SU-DHL-6 (cell line): ENCODE measurements at regions not wholly inside any gene's neighbourhood (a gene's known extent, or its start where the extent isn't known, plus 50 kb on each side); places are given as distances from the start of the nearest gene placed in this dataset.

Experiments
- H2AFZ ChIP-seq: fragments of 200-600 bp; sonication (generic); 2 replicates; pipeline ENCODE4 v1.6.1; 2014; ENCODE audit warnings: low read depth, mild to moderate bottlenecking, moderate library complexity, mixed read lengths, antibody characterized with exemption, low read length; ENCODE audit not compliant: severe bottlenecking
- H3F3A ChIP-seq: fragments of 200-600 bp; shearing (Covaris generic); 2 replicates; pipeline ENCODE4 v1.6.0; 2016; ENCODE audit warnings: antibody characterized with exemption, mild to moderate bottlenecking; ENCODE audit not compliant: insufficient read depth
- H3K27ac ChIP-seq: fragments of 200-600 bp; sonication (generic); 2 replicates; pipeline ENCODE4 v1.5.1; 2016; ENCODE audit warnings: low read depth, mild to moderate bottlenecking, low read length, moderate library complexity, mixed read lengths
- H3K27me3 ChIP-seq: fragments of 200-600 bp; sonication (generic), shearing (Covaris generic); 2 replicates; pipeline ENCODE4 v1.6.0; 2014; ENCODE audit warnings: mild to moderate bottlenecking, low read length
- H3K36me3 ChIP-seq: fragments of 200-600 bp; sonication (generic); 2 replicates; pipeline ENCODE4 v1.6.1; 2014; ENCODE audit warnings: mild to moderate bottlenecking, low read length, mixed read lengths
- H3K4me2 ChIP-seq: fragments of 300-600, 200-600 bp; shearing (Covaris generic), sonication (generic); 2 replicates; pipeline ENCODE4 v1.6.0; 2014; ENCODE audit warnings: low read length, low read depth, mild to moderate bottlenecking; ENCODE audit not compliant: poor library complexity, severe bottlenecking
- H3K4me3 ChIP-seq: fragments of 200-600 bp; sonication (generic); 2 replicates; pipeline ENCODE4 v1.5.1; 2014; ENCODE audit warnings: antibody characterized with exemption, low read length, mild to moderate bottlenecking, mixed read lengths; ENCODE audit not compliant: insufficient read depth, poor library complexity, severe bottlenecking
- H3K79me2 ChIP-seq: fragments of 200-600 bp; sonication (generic); 2 replicates; pipeline ENCODE4 v1.6.1; 2014; ENCODE audit warnings: mild to moderate bottlenecking, low read length, moderate library complexity; ENCODE audit not compliant: insufficient read depth
- H3K9ac ChIP-seq: fragments of 200-600 bp; sonication (generic); 2 replicates; pipeline ENCODE4 v1.7.0; 2014; ENCODE audit warnings: mild to moderate bottlenecking, low read length
- H3K9me2 ChIP-seq: fragments of 200-600 bp; sonication (generic); replicated peaks from 2 replicates; pipeline ENCODE4 v1.6.1; 2014; ENCODE audit warnings: low read length; ENCODE audit not compliant: insufficient read depth
- H3K9me3 ChIP-seq: fragments of 200-600 bp; sonication (generic); 2 replicates; pipeline ENCODE4 v1.6.1; 2014; ENCODE audit warnings: low read length, mixed read lengths; ENCODE audit not compliant: insufficient read depth
- H4K20me1 ChIP-seq: fragments of 200-600 bp; sonication (generic); 2 replicates; pipeline ENCODE4 v1.6.1; 2014; ENCODE audit warnings: low read depth, mild to moderate bottlenecking, antibody characterized with exemption, low read length, moderate library complexity, mixed read lengths
- EZH2phosphoT487 ChIP-seq: fragments of 200-600 bp; sonication (generic), shearing (Covaris generic); conservative IDR thresholded peaks from 2 replicates; pipeline ENCODE4 v1.6.1; 2018; ENCODE audit warnings: mild to moderate bottlenecking, antibody characterized with exemption, low read length, moderate library complexity, mixed read lengths
- TF ChIP-seq, protein P1 (sequence below): fragments of 200-600 bp; sonication (generic); IDR thresholded peaks from one replicate; pipeline ENCODE4 v1.5.1; 2017; ENCODE audit warnings: antibody characterized with exemption, mild to moderate bottlenecking, low read length, moderate library complexity; ENCODE audit not compliant: insufficient read depth, poor library complexity, severe bottlenecking

DNA sequence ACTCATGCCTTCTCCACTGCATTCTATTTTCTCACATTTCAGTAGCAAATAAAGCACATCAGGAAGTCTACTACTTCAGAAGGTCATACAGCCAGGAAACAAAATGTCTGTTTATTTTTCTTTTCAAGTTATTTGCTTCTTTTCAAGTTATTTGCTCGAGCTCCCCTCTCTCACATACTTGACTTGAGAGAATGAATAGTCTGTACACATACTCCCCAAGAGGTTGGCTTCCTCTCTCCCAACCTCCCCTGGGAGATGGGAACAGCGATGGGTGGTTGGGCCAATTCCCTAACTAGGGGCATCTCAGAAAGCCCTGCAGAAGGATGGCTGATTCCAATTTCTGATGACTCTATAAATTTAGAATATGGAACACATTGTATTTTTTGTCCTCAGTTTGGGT lies 64.7 kb upstream of the PTPN13 start:
- no peak overlapping the region for H2AFZ ChIP-seq
- no peaks in the 10 kb centered on the region for H3K9me3 ChIP-seq
- no peaks in the 10 kb centered on the region for H3K36me3 ChIP-seq
- H4K20me1 ChIP-seq, result no peaks in the 10 kb centered on the region
- H3K79me2 ChIP-seq, result no peaks in the 10 kb centered on the region
- no peaks in the 10 kb centered on the region for H3F3A ChIP-seq
- no peak for TF ChIP-seq EZH2phosphoT487
- TF ChIP-seq, protein P1, sequence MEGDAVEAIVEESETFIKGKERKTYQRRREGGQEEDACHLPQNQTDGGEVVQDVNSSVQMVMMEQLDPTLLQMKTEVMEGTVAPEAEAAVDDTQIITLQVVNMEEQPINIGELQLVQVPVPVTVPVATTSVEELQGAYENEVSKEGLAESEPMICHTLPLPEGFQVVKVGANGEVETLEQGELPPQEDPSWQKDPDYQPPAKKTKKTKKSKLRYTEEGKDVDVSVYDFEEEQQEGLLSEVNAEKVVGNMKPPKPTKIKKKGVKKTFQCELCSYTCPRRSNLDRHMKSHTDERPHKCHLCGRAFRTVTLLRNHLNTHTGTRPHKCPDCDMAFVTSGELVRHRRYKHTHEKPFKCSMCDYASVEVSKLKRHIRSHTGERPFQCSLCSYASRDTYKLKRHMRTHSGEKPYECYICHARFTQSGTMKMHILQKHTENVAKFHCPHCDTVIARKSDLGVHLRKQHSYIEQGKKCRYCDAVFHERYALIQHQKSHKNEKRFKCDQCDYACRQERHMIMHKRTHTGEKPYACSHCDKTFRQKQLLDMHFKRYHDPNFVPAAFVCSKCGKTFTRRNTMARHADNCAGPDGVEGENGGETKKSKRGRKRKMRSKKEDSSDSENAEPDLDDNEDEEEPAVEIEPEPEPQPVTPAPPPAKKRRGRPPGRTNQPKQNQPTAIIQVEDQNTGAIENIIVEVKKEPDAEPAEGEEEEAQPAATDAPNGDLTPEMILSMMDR, result no peak
- H3K4me3 ChIP-seq, result no peak overlapping the region
- H3K27me3 ChIP-seq, result no peaks in the 10 kb centered on the region
- H3K4me2 ChIP-seq, result no peak overlapping the region
- H3K27ac ChIP-seq, result no peak overlapping the region
- H3K9ac ChIP-seq, result no peak overlapping the region
- H3K9me2 ChIP-seq, result no peaks in the 10 kb centered on the region

DNA sequence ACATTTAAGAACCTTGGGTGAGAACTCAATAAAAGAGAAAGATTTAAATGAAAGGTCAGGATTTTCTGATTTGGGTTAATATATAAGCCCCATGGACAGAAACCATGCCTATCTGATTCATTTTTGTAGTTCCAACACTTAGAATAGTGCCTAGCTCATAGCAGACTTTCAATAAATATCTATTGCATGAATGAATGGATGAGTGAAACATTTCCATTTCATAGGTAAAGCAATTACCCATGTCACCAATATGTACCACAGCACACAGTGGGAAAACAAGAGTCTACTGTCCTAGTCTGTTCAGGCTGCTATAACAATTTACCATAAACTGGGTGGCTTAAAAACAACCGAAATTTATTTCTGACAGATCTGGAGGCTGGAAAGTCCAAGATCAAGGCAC lies 63.9 kb upstream of the PTPN13 start:
- H3K9ac ChIP-seq, result no peak overlapping the region
- H3K9me2 ChIP-seq, result no peaks in the 10 kb centered on the region
- no peaks in the 10 kb centered on the region for H3F3A ChIP-seq
- H3K9me3 ChIP-seq, result no peaks in the 10 kb centered on the region
- H3K36me3 ChIP-seq, result no peaks in the 10 kb centered on the region
- H3K27me3 ChIP-seq, result no peaks in the 10 kb centered on the region
- H2AFZ ChIP-seq, result no peak overlapping the region
- H3K79me2 ChIP-seq, result no peaks in the 10 kb centered on the region
- no peak overlapping the region for H3K27ac ChIP-seq
- TF ChIP-seq EZH2phosphoT487, result no peak
- TF ChIP-seq, protein P1, result no peak
- no peak overlapping the region for H3K4me3 ChIP-seq
- no peak overlapping the region for H3K4me2 ChIP-seq
- no peaks in the 10 kb centered on the region for H4K20me1 ChIP-seq

DNA sequence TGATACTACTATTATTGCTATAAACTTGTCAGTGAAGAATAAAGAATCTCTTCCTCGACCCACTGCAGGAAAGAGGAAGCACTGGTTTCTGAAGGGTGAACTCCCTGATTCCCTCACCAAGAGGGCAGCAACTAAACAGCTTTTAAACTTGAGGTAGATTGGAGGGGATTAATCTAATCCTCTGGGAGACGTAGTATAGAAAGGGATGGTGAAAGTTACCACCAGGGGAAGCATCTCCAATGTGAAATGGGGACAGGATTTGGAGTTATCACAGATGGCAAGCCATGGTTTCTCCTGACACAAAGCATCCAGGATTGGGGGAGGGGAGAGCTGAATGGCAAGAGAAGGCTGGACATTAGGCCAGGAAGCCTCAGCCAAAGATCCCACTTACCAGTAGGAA lies 62.7 kb upstream of the PTPN13 start:
- Histone ChIP-seq H3K4me2 (no peak overlapping the region), H3K4me3 (no peak overlapping the region), H3K9me3 (no peaks in the 10 kb centered on the region), H3K36me3 (no peaks in the 10 kb centered on the region), H3K9me2 (no peaks in the 10 kb centered on the region), H3K27me3 (no peaks in the 10 kb centered on the region), H3K27ac (no peak overlapping the region), H3K9ac (no peak overlapping the region), H3F3A (no peaks in the 10 kb centered on the region), H3K79me2 (no peaks in the 10 kb centered on the region), H2AFZ (no peak overlapping the region), H4K20me1 (no peaks in the 10 kb centered on the region)
- TF ChIP-seq EZH2phosphoT487, result no peak
- TF ChIP-seq, protein P1, result no peak

DNA sequence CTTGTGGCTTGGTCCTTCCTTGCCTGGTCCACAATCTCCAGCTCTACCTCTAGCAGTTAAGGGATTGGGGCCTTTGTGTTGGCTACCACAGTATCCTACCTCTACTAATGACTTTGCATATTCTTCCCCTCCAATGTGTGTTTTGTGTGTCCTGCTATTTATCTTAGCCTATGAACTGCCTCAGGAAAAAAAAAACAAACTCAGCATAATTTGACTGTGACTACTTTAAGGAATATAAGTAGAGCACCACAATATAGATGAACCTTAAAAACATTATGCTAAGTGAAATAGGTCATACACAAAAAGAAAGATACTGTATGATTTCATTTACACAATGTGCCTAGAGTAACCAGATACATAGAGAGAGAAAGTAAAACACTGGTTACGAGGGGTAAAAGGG lies 61.3 kb upstream of the PTPN13 start:
- H3K79me2 ChIP-seq, result no peaks in the 10 kb centered on the region
- H4K20me1 ChIP-seq, result no peaks in the 10 kb centered on the region
- H2AFZ ChIP-seq, result no peak overlapping the region
- no peak overlapping the region for H3K4me3 ChIP-seq
- H3K9me3 ChIP-seq, result no peaks in the 10 kb centered on the region
- H3K27me3 ChIP-seq, result no peaks in the 10 kb centered on the region
- no peak for TF ChIP-seq EZH2phosphoT487
- TF ChIP-seq, protein P1, result no peak
- no peaks in the 10 kb centered on the region for H3F3A ChIP-seq
- no peaks in the 10 kb centered on the region for H3K9me2 ChIP-seq
- no peak overlapping the region for H3K4me2 ChIP-seq
- H3K9ac ChIP-seq, result no peak overlapping the region
- H3K36me3 ChIP-seq, result no peaks in the 10 kb centered on the region
- H3K27ac ChIP-seq, result no peak overlapping the region
